WERI-Rb-1 (cell line): ENCODE measurements at regions not wholly inside any gene's neighbourhood (a gene's known extent, or its start where the extent isn't known, plus 50 kb on each side); places are given as distances from the start of the nearest gene placed in this dataset.
A peak's percentile ranks its signal among the peaks of the same experiment; 100 is the strongest.

Experiments
- DNase-seq: peaks from one replicate; pipeline ENCODE4 v3.0.0-alpha.2; 2020
- H3K27ac ChIP-seq: fragments of 250-450 bp; sonication (Bioruptor Pico); 2 replicates; pipeline ENCODE4 v1.5.1; 2020; ENCODE audit warnings: mild to moderate bottlenecking, moderate library complexity
- H3K27me3 ChIP-seq: fragments of 250-450 bp; sonication (Bioruptor Pico); 2 replicates; pipeline ENCODE4 v1.5.1; 2021; ENCODE audit warnings: mild to moderate bottlenecking, low read depth, moderate library complexity; ENCODE audit not compliant: insufficient read depth, severe bottlenecking
- H3K36me3 ChIP-seq: fragments of 250-450 bp; sonication (Bioruptor Pico); 2 replicates; pipeline ENCODE4 v1.5.1; 2020; ENCODE audit warnings: mild to moderate bottlenecking, moderate library complexity
- H3K4me3 ChIP-seq: 2 replicates; pipeline ENCODE4 v1.5.1; 2011; ENCODE audit warnings: low read depth, mild to moderate bottlenecking, control low read depth, low read length
- H3K9me3 ChIP-seq: fragments of 250-450 bp; sonication (Bioruptor Pico); 2 replicates; pipeline ENCODE4 v1.5.1; 2021; ENCODE audit warnings: mild to moderate bottlenecking, moderate library complexity; ENCODE audit not compliant: severe bottlenecking
- TF ChIP-seq, protein P1 (sequence below): IDR thresholded peaks from 2 replicates; pipeline ENCODE4 v1.5.1; 2011; ENCODE audit warnings: low read depth, mild to moderate bottlenecking, control low read depth, inconsistent platforms, low read length

DNA sequence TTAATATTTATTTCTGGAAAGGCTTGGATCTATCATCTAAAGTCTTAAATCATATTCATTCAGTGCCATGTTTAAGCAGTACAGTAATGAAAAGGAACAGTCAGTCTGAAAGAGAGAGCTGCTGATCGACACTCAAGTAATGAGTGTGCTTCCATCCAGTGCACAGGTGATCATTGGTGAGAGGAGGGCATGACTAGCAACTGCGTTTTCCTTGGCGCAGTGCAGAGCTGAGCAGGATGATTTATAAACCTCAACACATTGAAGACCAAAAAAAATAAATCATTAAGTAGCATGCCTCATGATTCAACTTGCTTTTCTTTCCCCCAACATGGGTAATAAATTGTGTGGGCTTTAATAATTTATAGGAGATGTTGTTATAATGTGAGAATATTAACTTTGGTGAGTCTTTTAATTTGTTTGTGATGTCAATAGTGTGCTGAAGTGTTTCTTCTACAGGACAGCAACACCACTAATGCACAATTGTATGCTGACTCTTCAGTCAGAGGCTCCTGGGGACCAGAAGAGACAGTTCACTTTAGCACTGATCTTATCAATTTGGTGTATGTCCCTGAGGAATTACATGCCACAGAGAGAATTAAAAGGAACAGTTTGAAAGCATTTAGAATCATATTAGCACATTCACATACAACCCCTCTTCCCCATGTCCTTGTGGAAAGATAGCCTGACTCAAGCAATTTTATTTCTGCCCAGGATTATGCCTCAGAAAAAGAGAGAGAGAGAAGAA is 199.7 kb upstream of the ADGRL2 start:
- H3K27me3 ChIP-seq = no peaks in the 10 kb centered on the region
- H3K4me3 ChIP-seq = no peak overlapping the region
- DNase-seq = no peak
- H3K27ac ChIP-seq = no peak overlapping the region
- no peaks in the 10 kb centered on the region for H3K36me3 ChIP-seq
- no peaks in the 10 kb centered on the region for H3K9me3 ChIP-seq
- TF ChIP-seq, protein P1, sequence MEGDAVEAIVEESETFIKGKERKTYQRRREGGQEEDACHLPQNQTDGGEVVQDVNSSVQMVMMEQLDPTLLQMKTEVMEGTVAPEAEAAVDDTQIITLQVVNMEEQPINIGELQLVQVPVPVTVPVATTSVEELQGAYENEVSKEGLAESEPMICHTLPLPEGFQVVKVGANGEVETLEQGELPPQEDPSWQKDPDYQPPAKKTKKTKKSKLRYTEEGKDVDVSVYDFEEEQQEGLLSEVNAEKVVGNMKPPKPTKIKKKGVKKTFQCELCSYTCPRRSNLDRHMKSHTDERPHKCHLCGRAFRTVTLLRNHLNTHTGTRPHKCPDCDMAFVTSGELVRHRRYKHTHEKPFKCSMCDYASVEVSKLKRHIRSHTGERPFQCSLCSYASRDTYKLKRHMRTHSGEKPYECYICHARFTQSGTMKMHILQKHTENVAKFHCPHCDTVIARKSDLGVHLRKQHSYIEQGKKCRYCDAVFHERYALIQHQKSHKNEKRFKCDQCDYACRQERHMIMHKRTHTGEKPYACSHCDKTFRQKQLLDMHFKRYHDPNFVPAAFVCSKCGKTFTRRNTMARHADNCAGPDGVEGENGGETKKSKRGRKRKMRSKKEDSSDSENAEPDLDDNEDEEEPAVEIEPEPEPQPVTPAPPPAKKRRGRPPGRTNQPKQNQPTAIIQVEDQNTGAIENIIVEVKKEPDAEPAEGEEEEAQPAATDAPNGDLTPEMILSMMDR = no peak

DNA sequence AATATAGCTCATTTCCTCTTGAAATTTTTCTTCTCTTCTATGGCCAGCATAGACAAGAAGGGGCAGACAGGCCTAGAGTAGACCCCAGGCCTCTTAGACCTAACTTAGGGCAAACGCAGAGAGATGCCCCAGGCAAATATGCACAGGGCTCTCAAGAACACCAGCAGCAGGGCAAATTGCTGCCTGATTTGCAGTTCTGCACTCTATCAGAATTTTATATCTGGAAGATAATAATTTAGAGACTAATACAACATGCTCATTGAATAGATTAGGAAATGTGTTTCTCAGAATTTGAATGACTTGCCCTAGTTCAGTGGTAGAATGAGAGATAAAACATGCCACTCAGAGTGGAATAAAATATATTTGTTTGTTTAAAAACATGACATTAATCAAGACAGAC is 200.4 kb upstream of the ADGRL2 start:
- Histone ChIP-seq H3K9me3 (no peaks in the 10 kb centered on the region), H3K27me3 (no peaks in the 10 kb centered on the region), H3K4me3 (no peak overlapping the region), H3K27ac (no peak overlapping the region), H3K36me3 (no peaks in the 10 kb centered on the region)
- no peak for DNase-seq
- TF ChIP-seq, protein P1 = no peak

DNA sequence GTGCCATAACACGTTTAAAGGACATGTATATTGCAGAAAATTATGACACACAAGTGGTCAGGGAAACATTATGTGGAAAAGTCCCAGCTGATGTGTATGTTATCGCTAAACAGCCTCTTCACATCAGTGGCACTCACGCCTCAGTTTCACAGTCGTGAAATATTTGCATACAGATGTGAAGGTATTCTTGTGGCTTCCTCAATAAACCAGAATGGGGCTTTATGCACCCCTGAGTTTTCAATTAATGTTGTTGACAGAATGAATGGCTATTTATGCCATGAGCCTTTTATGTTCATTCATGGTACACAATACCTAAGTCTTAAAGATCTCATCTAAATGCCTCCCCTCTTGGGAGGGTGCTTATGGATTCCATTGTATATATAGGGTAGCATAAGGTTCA is 202.1 kb upstream of the ADGRL2 start:
- no peak overlapping the region for H3K27ac ChIP-seq
- no peak overlapping the region for H3K4me3 ChIP-seq
- TF ChIP-seq, protein P1 = no peak
- H3K9me3 ChIP-seq = no peaks in the 10 kb centered on the region
- H3K36me3 ChIP-seq = no peaks in the 10 kb centered on the region
- no peak for DNase-seq
- no peaks in the 10 kb centered on the region for H3K27me3 ChIP-seq

DNA sequence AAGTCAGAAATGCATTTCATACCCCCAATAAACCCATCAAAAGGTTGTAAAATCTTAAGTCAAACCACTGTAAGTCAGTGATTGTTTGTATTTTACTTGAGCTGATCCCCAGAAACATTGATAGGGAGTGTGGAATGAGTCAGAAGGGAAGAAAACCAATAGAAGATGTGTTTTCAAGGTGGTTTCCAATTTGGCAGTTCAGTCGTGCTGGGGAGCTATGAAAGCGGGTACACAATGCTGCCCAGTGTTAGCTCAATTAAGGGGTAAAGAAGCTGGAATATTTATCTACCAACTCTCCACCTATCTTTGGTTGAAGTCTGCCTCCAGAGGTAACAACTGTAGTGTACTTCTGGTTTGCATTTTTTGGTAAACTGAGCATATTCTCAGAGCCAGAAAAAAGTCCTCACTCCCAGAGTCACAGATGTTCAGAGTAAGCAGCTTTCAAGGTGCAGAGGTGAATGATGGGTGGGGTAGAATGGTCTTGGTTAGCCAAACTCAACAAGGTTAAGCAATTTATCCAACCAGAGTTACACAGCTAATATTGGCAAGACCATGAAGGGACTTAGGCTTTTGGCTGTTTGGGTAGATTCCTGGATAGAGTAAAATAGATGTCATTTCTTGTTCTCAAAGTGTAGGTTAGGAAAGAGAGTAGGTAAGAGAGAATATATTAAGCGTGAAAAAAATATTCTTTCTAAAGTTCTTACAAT is 202.9 kb upstream of the ADGRL2 start:
- Histone ChIP-seq H3K9me3 (no peaks in the 10 kb centered on the region), H3K36me3 (no peaks in the 10 kb centered on the region), H3K27me3 (no peaks in the 10 kb centered on the region), H3K27ac (peak overlapping the region; percentile 90), H3K4me3 (no peak overlapping the region)
- DNase-seq = no peak
- TF ChIP-seq, protein P1 = no peak

DNA sequence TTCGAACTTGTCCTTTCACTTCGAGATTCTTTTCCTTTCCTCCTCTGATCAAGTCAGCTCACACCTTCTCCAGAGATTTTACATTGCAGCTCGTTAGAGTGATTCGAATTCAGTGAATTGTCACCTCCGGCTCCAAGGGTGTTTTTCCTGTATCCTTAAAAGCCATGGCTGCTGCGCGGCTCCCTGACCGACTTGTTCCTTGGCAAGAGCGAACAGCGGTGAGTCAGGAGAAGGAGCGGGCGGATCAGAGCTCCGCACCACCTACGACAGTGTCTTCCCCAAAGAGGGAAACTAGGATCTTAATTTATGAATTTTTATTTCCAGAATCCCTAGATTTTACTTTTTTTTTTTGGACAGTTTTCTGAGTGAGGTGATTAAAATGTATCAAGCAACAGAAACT is 204.4 kb upstream of the ADGRL2 start:
- TF ChIP-seq, protein P1 = no peak
- no peaks in the 10 kb centered on the region for H3K9me3 ChIP-seq
- no peak overlapping the region for H3K4me3 ChIP-seq
- no peaks in the 10 kb centered on the region for H3K36me3 ChIP-seq
- no peak for DNase-seq
- no peaks in the 10 kb centered on the region for H3K27me3 ChIP-seq
- peak overlapping the region; percentile 90 for H3K27ac ChIP-seq

DNA sequence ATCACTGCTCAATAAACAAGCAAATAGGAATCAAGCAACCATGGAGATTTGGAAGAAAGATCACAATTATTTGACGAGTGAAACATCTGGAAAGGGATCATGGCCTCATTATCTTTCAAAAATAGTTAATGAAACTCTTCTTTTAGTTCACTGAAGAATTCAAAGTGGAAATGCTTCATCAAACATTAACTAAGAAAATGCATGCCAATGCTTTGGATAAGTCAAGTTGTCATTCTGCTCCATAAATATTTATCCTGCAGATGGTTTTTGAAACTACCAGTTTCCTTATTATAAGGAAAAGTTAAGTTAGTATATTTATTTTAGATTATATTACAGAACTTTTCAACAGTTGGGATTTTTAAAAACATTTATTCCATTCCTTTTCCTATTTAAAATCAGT is 206.5 kb upstream of the ADGRL2 start:
- Histone ChIP-seq H3K27me3 (no peaks in the 10 kb centered on the region), H3K9me3 (no peaks in the 10 kb centered on the region), H3K27ac (no peak overlapping the region), H3K36me3 (no peaks in the 10 kb centered on the region), H3K4me3 (no peak overlapping the region)
- TF ChIP-seq, protein P1 = no peak
- DNase-seq = no peak
